CD4-positive, alpha-beta T cell (primary cell): ENCODE measurements at regions not wholly inside any gene's neighbourhood (a gene's known extent, or its start where the extent isn't known, plus 50 kb on each side); places are given as distances from the start of the nearest gene placed in this dataset.

Experiments
- ATAC-seq: fragments of 200-7000 bp; cut with Tn5 transposase; one replicate; pipeline ENCODE4 v1.10.0; 2022; ENCODE audit warnings: mild to moderate bottlenecking; ENCODE audit not compliant: poor library complexity
- CTCF ChIA-PET: fragments of 350-600 bp; sonication (Branson Sonifier 250); formaldehyde crosslinking; loops from one replicate; lab custom pipeline; 2021; ENCODE audit warnings: antibody characterized with exemption, inconsistent platforms; lab: Charles Lee
- POLR2A ChIA-PET: fragments of 350-600 bp; sonication (Branson Sonifier 250); formaldehyde crosslinking; loops from one replicate; lab custom pipeline; 2021; ENCODE audit warnings: antibody characterized with exemption, inconsistent platforms; lab: Charles Lee
- DNase-seq, 14 experiments: peaks; one replicate each; pipeline ENCODE4 v3.0.0-alpha.2; 2013 to 2020; ENCODE audit warnings: mixed read lengths in 2 of 14
- H3K27ac ChIP-seq, 2 donors: one replicate each; pipeline versions ENCODE4 v1.5.1 to v1.7.0; 2013; ENCODE audit warnings: low read length in 2 of 2, low read depth in 1 of 2, mild to moderate bottlenecking in 1 of 2
- H3K27me3 ChIP-seq, 2 experiments: 1 replicate in 1 of 2; 2 replicates in 1 of 2; pipeline versions ENCODE4 v1.6.1 to v1.7.0; 2013; ENCODE audit warnings: low read length in 2 of 2, control low read depth in 1 of 2, mild to moderate bottlenecking in 1 of 2, moderate library complexity in 1 of 2; ENCODE audit not compliant: insufficient read depth in 2 of 2, control insufficient read depth in 1 of 2
- H3K36me3 ChIP-seq: one replicate; pipeline ENCODE4 v1.6.1; 2013; ENCODE audit warnings: low read length, control low read depth; ENCODE audit not compliant: insufficient read depth
- H3K4me1 ChIP-seq: one replicate; pipeline ENCODE4 v1.6.1; 2013; ENCODE audit warnings: low read length, control low read depth; ENCODE audit not compliant: insufficient read depth
- H3K4me3 ChIP-seq: one replicate; pipeline ENCODE4 v1.5.1; 2013; ENCODE audit warnings: mild to moderate bottlenecking, low read length, moderate library complexity
- H3K9me3 ChIP-seq, 2 experiments: 1 replicate in 1 of 2; 2 replicates in 1 of 2; pipeline versions ENCODE4 v1.6.1 to v1.7.0; 2013; ENCODE audit warnings: low read length in 2 of 2, mild to moderate bottlenecking in 2 of 2, control low read depth in 1 of 2, moderate library complexity in 1 of 2; ENCODE audit not compliant: control insufficient read depth in 1 of 2, insufficient read depth in 1 of 2
- H3K27ac Mint-ChIP-seq: one replicate; pipeline ENCODE4 v1.8.0; 2020; ENCODE audit warnings: mixed read lengths
- H3K27me3 Mint-ChIP-seq: one replicate; pipeline ENCODE4 v1.8.0; 2021; ENCODE audit warnings: mixed read lengths
- H3K36me3 Mint-ChIP-seq: one replicate; pipeline ENCODE4 v1.8.0; 2021; ENCODE audit warnings: low read depth, mixed read lengths
- H3K4me1 Mint-ChIP-seq: one replicate; pipeline ENCODE4 v1.8.0; 2021; ENCODE audit warnings: low read depth, mixed read lengths
- H3K4me3 Mint-ChIP-seq: one replicate; pipeline ENCODE4 v1.8.0; 2020; ENCODE audit warnings: mild to moderate bottlenecking, mixed read lengths
- H3K9me3 Mint-ChIP-seq: one replicate; pipeline ENCODE4 v1.8.0; 2020; ENCODE audit warnings: mixed read lengths
- intact Hi-C, 2 experiments: fragments of 100-400 bp; cut with DNase I in 1 of 2; cut with micrococcal nuclease in 1 of 2; formaldehyde crosslinking; loops; one replicate each; pipeline versions ENCODE4 v1.15.1 to v1.9.0; 2023 to 2025; cut with DNase I, micrococcal nuclease
- TF ChIP-seq, protein P1 (sequence below): fragments of 200-600 bp; IDR thresholded peaks from one replicate; pipeline ENCODE4 v1.8.0; 2022; ENCODE audit warnings: antibody characterized with exemption, mild to moderate bottlenecking

DNA sequence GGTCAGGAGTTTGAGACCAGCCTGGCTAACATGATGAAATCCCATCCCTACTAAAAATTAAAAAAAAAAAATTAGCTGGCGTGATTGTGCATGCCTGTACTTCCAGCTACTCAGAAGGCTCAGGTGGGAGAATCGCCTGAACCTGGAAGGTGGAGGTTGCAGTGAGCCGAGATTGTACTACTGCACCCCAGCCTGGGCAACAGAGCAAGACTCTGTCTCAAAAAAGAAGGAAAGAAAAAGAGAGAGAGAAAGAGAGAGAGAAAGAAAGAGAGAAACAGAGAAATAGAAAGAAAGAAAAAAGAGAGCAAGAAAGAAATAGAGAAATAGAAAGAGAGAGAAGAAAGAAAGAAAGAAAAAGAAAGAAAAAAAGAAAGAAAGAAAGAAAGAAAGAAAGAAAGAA, 292.8 kb upstream of the KLF6 start:
- H3K9me3 Mint-ChIP-seq: no peaks in the 10 kb centered on the region
- intact Hi-C loops: no loop called here
- TF ChIP-seq, protein P1, sequence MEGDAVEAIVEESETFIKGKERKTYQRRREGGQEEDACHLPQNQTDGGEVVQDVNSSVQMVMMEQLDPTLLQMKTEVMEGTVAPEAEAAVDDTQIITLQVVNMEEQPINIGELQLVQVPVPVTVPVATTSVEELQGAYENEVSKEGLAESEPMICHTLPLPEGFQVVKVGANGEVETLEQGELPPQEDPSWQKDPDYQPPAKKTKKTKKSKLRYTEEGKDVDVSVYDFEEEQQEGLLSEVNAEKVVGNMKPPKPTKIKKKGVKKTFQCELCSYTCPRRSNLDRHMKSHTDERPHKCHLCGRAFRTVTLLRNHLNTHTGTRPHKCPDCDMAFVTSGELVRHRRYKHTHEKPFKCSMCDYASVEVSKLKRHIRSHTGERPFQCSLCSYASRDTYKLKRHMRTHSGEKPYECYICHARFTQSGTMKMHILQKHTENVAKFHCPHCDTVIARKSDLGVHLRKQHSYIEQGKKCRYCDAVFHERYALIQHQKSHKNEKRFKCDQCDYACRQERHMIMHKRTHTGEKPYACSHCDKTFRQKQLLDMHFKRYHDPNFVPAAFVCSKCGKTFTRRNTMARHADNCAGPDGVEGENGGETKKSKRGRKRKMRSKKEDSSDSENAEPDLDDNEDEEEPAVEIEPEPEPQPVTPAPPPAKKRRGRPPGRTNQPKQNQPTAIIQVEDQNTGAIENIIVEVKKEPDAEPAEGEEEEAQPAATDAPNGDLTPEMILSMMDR: no peak
- H3K27me3 ChIP-seq: no peaks in the 10 kb centered on the region
- peaks cover 78% of the 10 kb centered on the region for H3K4me1 Mint-ChIP-seq
- POLR2A ChIA-PET: no interaction called here
- H3K4me3 Mint-ChIP-seq: no peak overlapping the region
- no peak for ATAC-seq
- H3K4me1 ChIP-seq: peaks cover 70% of the 10 kb centered on the region
- H3K36me3 Mint-ChIP-seq: no peaks in the 10 kb centered on the region
- H3K9me3 ChIP-seq: no peaks in the 10 kb centered on the region
- no peak for DNase-seq
- H3K36me3 ChIP-seq: no peaks in the 10 kb centered on the region
- H3K27me3 Mint-ChIP-seq: no peaks in the 10 kb centered on the region
- no peak overlapping the region for H3K27ac ChIP-seq
- no peak overlapping the region for H3K4me3 ChIP-seq
- no peak overlapping the region for H3K27ac Mint-ChIP-seq
- CTCF ChIA-PET: interaction anchor here (1.7 kb wide), 1 partner anchor 21 kb away, joined by 4 read pairs; no protein-coding TSS in a partner anchor

DNA sequence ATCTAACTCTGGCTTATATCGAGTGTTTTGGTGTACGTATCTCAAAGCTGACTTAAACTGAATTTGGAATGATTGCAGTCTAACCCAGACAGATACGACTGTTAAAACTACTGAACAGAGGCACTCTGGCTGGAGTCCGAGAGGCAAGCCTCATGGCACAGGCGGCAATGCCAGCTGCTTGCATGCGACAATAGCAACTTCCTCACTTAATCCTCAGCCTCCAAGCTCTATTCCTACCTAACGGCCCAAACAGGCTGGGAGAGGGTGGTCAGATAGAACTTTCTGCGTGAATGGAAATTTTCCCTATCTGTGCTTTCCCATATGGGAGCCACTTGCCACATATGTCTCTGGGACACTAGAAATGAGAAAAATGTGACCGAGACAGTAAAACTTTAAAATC, 292.0 kb upstream of the KLF6 start:
- peaks cover 74% of the 10 kb centered on the region for H3K4me1 Mint-ChIP-seq
- intact Hi-C loops: no loop called here

DNA sequence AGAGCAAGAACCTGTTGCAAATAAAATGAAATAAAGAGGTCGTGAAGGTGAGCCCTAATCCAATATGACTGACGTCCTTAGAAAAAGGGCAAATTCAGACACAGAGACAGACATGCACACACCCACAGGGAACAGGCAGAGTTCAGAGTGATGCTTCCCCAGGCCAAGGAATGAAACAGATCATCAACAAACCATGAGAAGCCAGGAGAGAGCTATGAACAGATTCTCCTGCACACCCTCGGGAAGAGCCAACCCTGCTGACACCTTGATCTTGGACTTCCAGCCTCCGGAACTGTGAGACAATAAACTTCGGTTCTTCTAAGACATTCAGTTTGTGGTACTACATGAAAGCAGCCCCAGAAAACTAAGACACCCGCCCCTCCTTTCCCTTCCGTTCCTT, 290.4 kb upstream of the KLF6 start:
- TF ChIP-seq, protein P1: no peak
- no peak overlapping the region for H3K27ac ChIP-seq
- Mint-ChIP-seq H3K4me1 (peaks cover 59% of the 10 kb centered on the region), H3K36me3 (no peaks in the 10 kb centered on the region), H3K27me3 (no peaks in the 10 kb centered on the region), H3K4me3 (peak overlapping the region; percentile 22), H3K9me3 (no peaks in the 10 kb centered on the region), H3K27ac (peak overlapping the region; percentile 74)
- intact Hi-C loops: no loop called here
- ATAC-seq (no peak), DNase-seq (no peak)
- ChIA-PET CTCF (no interaction called here), POLR2A (interaction anchor here (1.3 to 1.9 kb wide), 2 partner anchors 15 to 291 kb away, joined by 4 read pairs; partner anchors contain the start of gene KLF6)
- no peaks in the 10 kb centered on the region for H3K9me3 ChIP-seq
- no peaks in the 10 kb centered on the region for H3K36me3 ChIP-seq
- peak overlapping the region; percentile 15 for H3K4me3 ChIP-seq
- H3K27me3 ChIP-seq: no peaks in the 10 kb centered on the region
- H3K4me1 ChIP-seq: peaks cover 56% of the 10 kb centered on the region

More for the DNA sequence above, 292.0 kb upstream of the KLF6 start:
- ChIA-PET CTCF (interaction anchor here (1.7 kb wide), 1 partner anchor 20 kb away, joined by 4 read pairs; no protein-coding TSS in a partner anchor), POLR2A (interaction anchor here (1.1 kb wide), 1 partner anchor 16 kb away, joined by 3 read pairs; no protein-coding TSS in a partner anchor)
- H3K9me3 ChIP-seq: no peaks in the 10 kb centered on the region
- Mint-ChIP-seq H3K9me3 (no peaks in the 10 kb centered on the region), H3K36me3 (no peaks in the 10 kb centered on the region), H3K4me3 (no peak overlapping the region), H3K27ac (no peak overlapping the region), H3K27me3 (no peaks in the 10 kb centered on the region)
- TF ChIP-seq, protein P1: no peak
- H3K27me3 ChIP-seq: no peaks in the 10 kb centered on the region
- H3K27ac ChIP-seq: no peak overlapping the region
- no peaks in the 10 kb centered on the region for H3K36me3 ChIP-seq
- peaks cover 70% of the 10 kb centered on the region for H3K4me1 ChIP-seq
- ATAC-seq (no peak), DNase-seq (no peak)
- H3K4me3 ChIP-seq: no peak overlapping the region
